ENCODE measurements at regions not wholly inside any gene's neighbourhood (a gene's known extent, or its start where the extent isn't known, plus 50 kb on each side); places are given as distances from the start of the nearest gene placed in this dataset.

DNA sequence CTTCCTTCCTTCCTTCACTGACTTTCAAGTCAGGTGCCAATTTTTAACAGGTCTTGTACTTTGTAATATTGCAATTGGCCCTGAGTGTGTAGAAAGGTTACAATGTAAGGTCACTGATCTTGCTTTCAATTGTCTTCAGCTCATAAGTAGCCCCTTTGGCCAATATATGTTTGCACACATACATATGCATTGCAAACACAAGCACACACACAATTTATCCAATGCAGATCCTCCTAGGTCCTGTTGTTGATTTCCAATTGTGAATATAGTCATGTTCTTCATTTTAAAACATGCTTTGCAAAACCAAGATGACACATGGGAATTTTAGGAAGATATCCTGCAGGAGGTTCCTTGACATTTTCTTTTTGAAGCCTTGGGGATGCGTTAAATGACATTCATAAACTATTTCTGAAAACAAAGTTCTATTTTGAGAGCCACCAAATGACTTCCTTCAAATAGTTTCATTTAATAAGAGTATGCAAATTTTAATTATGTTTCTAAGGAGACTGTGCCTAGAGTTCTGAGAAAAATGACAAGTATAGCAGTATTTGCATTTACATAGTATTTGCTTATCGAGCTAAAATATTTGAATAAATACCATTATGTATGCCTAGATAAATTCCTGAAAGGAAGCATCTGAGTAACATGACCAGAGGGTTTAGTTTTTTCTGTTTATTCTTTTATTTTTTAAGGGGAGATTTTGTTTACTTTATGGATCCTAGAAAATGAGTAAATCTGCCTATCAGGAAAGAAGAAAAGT lies 117.1 kb upstream of the TMEFF2 start:
- Histone ChIP-seq H3K9me3 (ENCODE audit: low read depth) (no peaks in the 10 kb centered on the region), H3K27ac (no peak overlapping the region), H3K4me2 (no peak overlapping the region), H3K9me2 (replicated peaks; ENCODE audit: insufficient read depth) (no peaks in the 10 kb centered on the region), H3K27me3 (no peaks in the 10 kb centered on the region), H3K4me1 (ENCODE audit: insufficient read depth) (no peaks in the 10 kb centered on the region), H3K36me3 (replicated peaks; ENCODE audit: insufficient read depth, low read depth) (no peaks in the 10 kb centered on the region), H4K20me1 (ENCODE audit: insufficient read depth, poor library complexity, severe bottlenecking) (no peaks in the 10 kb centered on the region), H2AFZ (no peak overlapping the region), H3K79me2 (no peaks in the 10 kb centered on the region), H3K4me3 (no peak overlapping the region)
- WGBS (ENCODE audit: low lambda C conversion rate, missing lambda C conversion rate), result 89% methylated on average over 2 of the region's 2 CpGs
- no peak for DNase-seq (ENCODE audit: low spot score)
- TF ChIP-seq EZH2phosphoT487 (IDR thresholded peaks at IDR 0.05; ENCODE audit: low read depth, severe bottlenecking, unreplicated experiment), result no peak
- TF ChIP-seq, protein P1, sequence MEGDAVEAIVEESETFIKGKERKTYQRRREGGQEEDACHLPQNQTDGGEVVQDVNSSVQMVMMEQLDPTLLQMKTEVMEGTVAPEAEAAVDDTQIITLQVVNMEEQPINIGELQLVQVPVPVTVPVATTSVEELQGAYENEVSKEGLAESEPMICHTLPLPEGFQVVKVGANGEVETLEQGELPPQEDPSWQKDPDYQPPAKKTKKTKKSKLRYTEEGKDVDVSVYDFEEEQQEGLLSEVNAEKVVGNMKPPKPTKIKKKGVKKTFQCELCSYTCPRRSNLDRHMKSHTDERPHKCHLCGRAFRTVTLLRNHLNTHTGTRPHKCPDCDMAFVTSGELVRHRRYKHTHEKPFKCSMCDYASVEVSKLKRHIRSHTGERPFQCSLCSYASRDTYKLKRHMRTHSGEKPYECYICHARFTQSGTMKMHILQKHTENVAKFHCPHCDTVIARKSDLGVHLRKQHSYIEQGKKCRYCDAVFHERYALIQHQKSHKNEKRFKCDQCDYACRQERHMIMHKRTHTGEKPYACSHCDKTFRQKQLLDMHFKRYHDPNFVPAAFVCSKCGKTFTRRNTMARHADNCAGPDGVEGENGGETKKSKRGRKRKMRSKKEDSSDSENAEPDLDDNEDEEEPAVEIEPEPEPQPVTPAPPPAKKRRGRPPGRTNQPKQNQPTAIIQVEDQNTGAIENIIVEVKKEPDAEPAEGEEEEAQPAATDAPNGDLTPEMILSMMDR (IDR thresholded peaks at IDR 0.05; ENCODE audit: poor library complexity), result no peak
- TF ChIP-seq EZH2 (IDR thresholded peaks at IDR 0.05; ENCODE audit: borderline replicate concordance), result no peak

DNA sequence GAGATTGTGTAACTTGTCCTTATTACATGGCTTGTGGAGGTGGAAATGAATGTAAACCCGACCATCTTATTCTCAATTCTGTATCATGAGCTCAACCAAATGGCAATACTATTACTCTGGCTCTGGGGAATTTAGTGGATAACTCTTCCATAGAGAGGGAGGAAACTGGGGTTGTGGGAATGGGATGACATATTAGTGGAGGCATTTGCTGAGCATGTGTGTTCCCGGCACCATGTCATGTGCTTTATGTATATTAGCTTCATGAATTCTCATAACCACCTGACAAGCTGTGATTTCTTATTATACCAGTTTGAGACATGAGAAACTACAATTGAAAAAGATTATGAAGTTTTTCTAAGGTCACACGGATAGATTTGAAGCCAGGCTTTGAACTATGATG lies 112.8 kb upstream of the TMEFF2 start:
- no peak overlapping the region for H3K4me3 ChIP-seq
- no peaks in the 10 kb centered on the region for H3K9me3 ChIP-seq (ENCODE audit: low read depth)
- WGBS (ENCODE audit: low lambda C conversion rate, missing lambda C conversion rate), result 84% methylated on average over 3 of the region's 3 CpGs
- no peaks in the 10 kb centered on the region for H3K9me2 ChIP-seq (replicated peaks; ENCODE audit: insufficient read depth)
- no peak overlapping the region for H3K4me2 ChIP-seq
- H3K36me3 ChIP-seq (replicated peaks; ENCODE audit: insufficient read depth, low read depth), result no peaks in the 10 kb centered on the region
- H4K20me1 ChIP-seq (ENCODE audit: insufficient read depth, poor library complexity, severe bottlenecking), result no peaks in the 10 kb centered on the region
- no peaks in the 10 kb centered on the region for H3K4me1 ChIP-seq (ENCODE audit: insufficient read depth)
- no peak overlapping the region for H2AFZ ChIP-seq
- TF ChIP-seq, protein P1 (IDR thresholded peaks at IDR 0.05; ENCODE audit: poor library complexity), result no peak
- TF ChIP-seq EZH2 (IDR thresholded peaks at IDR 0.05; ENCODE audit: borderline replicate concordance) (no peak), EZH2phosphoT487 (IDR thresholded peaks at IDR 0.05; ENCODE audit: low read depth, severe bottlenecking, unreplicated experiment) (no peak)
- no peaks in the 10 kb centered on the region for H3K27me3 ChIP-seq
- H3K79me2 ChIP-seq, result no peaks in the 10 kb centered on the region
- no peak overlapping the region for H3K27ac ChIP-seq
- DNase-seq (ENCODE audit: low spot score), result no peak

DNA sequence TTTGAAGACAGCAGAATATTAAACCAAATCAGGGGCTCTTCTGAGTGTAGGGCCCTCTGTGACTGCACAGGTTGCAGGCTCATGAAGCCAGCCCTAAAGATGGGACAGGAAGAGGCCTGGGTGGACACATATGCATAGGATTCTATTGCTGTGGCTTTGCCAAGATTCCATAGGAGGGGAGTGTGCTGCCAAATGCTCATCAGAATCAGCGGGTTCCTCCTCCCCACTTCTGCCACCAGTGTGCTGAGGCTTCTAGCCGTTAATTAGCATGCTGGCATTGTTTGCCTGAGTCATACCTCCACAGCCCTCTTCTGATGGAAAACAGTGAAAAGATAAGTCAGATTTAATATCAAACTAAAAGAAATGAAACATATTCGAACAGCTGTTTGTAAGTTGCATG lies 103.9 kb upstream of the TMEFF2 start:
- H3K36me3 ChIP-seq (replicated peaks; ENCODE audit: insufficient read depth, low read depth), result no peaks in the 10 kb centered on the region
- H3K9me3 ChIP-seq (ENCODE audit: low read depth), result no peaks in the 10 kb centered on the region
- no peak overlapping the region for H3K4me3 ChIP-seq
- 80% methylated on average over 3 of the region's 3 CpGs for WGBS (ENCODE audit: low lambda C conversion rate, missing lambda C conversion rate)
- no peak for DNase-seq (ENCODE audit: low spot score)
- H3K27ac ChIP-seq, result no peak overlapping the region
- no peaks in the 10 kb centered on the region for H3K27me3 ChIP-seq
- H2AFZ ChIP-seq, result no peak overlapping the region
- H3K9me2 ChIP-seq (replicated peaks; ENCODE audit: insufficient read depth), result no peaks in the 10 kb centered on the region
- TF ChIP-seq EZH2phosphoT487 (IDR thresholded peaks at IDR 0.05; ENCODE audit: low read depth, severe bottlenecking, unreplicated experiment) (no peak), EZH2 (IDR thresholded peaks at IDR 0.05; ENCODE audit: borderline replicate concordance) (no peak)
- TF ChIP-seq, protein P1 (IDR thresholded peaks at IDR 0.05; ENCODE audit: poor library complexity), result no peak
- H3K4me1 ChIP-seq (ENCODE audit: insufficient read depth), result no peaks in the 10 kb centered on the region
- H4K20me1 ChIP-seq (ENCODE audit: insufficient read depth, poor library complexity, severe bottlenecking), result no peaks in the 10 kb centered on the region
- H3K4me2 ChIP-seq, result no peak overlapping the region
- no peaks in the 10 kb centered on the region for H3K79me2 ChIP-seq

Measured in hepatocyte (in vitro differentiated cells).